Activated CD8-positive, alpha-beta T cell treated with anti-CD3 and anti-CD28 coated beads for 36 hours (primary cell): ENCODE measurements at regions not wholly inside any gene's neighbourhood (a gene's known extent, or its start where the extent isn't known, plus 50 kb on each side); places are given as distances from the start of the nearest gene placed in this dataset.

Experiments used
- ATAC-seq: fragments of 200-7000 bp; cut with Tn5 transposase; one replicate; pipeline ENCODE4 v1.10.0; 2021; ENCODE audit warnings: mild to moderate bottlenecking, moderate library complexity
- CTCF ChIA-PET: fragments of 350-600 bp; sonication (Branson Sonifier 250); formaldehyde crosslinking; loops from one replicate; lab custom pipeline; 2021; ENCODE audit warnings: antibody characterized with exemption; lab: Charles Lee
- POLR2A ChIA-PET: fragments of 350-600 bp; sonication (Branson Sonifier 250); formaldehyde crosslinking; loops from one replicate; lab custom pipeline; 2021; ENCODE audit warnings: antibody characterized with exemption; lab: Charles Lee
- DNase-seq: peaks from one replicate; pipeline ENCODE4 v3.0.0-alpha.2; 2020
- H3K27ac Mint-ChIP-seq: one replicate; pipeline ENCODE4 v1.8.0; 2021; ENCODE audit warnings: mild to moderate bottlenecking, mixed read lengths
- H3K27me3 Mint-ChIP-seq: one replicate; pipeline ENCODE4 v1.8.0; 2021; ENCODE audit warnings: mixed read lengths
- H3K36me3 Mint-ChIP-seq: one replicate; pipeline ENCODE4 v1.8.0; 2021; ENCODE audit warnings: low read depth, mixed read lengths
- H3K4me1 Mint-ChIP-seq: one replicate; pipeline ENCODE4 v1.8.0; 2021; ENCODE audit warnings: low read depth, mixed read lengths
- H3K4me3 Mint-ChIP-seq: one replicate; pipeline ENCODE4 v1.8.0; 2021; ENCODE audit warnings: mild to moderate bottlenecking, moderate library complexity, mixed read lengths
- H3K9me3 Mint-ChIP-seq: one replicate; pipeline ENCODE4 v1.8.0; 2021; ENCODE audit warnings: mixed read lengths
- CTCF ChIP-seq: fragments of 200-600 bp; IDR thresholded peaks from one replicate; pipeline ENCODE4 v1.8.0; 2022; ENCODE audit warnings: antibody characterized with exemption, mild to moderate bottlenecking
- intact Hi-C: fragments of 100-400 bp; cut with micrococcal nuclease; formaldehyde crosslinking; loops from one replicate; pipeline ENCODE4 v1.10.0; 2022

DNA sequence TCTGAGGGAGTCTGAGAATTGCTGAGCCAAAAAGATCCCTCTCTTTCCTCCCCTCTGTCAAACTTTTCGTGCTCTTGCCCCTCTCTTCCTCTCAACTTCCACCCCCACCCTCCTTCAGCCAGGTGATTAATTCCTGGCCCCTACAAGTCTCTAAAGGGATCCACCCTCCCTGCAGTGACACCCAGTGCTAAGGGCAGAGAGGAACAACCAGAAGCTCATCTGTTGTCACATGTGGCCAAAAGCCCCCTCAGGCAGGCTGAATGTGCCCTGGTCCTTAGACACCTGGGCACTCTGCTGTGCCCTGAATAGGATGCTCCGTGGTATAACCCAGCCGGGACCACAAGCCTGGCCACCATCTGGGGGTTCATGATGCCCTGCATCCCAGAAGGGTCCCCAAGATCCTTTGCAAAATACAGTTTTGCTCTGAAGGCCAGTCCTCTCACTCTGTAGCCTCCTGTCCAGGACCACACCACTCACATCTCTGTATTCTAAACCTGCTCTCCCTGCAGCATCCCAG lies 234.4 kb downstream of the BCL11A start:
- Mint-ChIP-seq H3K4me3 (no peak overlapping the region), H3K27me3 (no peaks in the 10 kb centered on the region), H3K36me3 (no peaks in the 10 kb centered on the region), H3K9me3 (no peaks in the 10 kb centered on the region), H3K27ac (no peak overlapping the region), H3K4me1 (no peaks in the 10 kb centered on the region)
- POLR2A ChIA-PET, result no interaction called here
- CTCF ChIA-PET, result no interaction called here
- DNase-seq (no peak), ATAC-seq (no peak)
- TF ChIP-seq CTCF, result no peak
- intact Hi-C loops, result no loop called here

GRCh38 chr2:60318544-60318943 lies 234.9 kb downstream of the BCL11A start:
- Mint-ChIP-seq H3K4me1 (no peaks in the 10 kb centered on the region), H3K9me3 (no peaks in the 10 kb centered on the region), H3K4me3 (no peak overlapping the region), H3K27ac (no peak overlapping the region), H3K36me3 (no peaks in the 10 kb centered on the region), H3K27me3 (no peaks in the 10 kb centered on the region)
- TF ChIP-seq CTCF, result no peak
- intact Hi-C loops, result no loop called here
- no peak for DNase-seq
- POLR2A ChIA-PET, result no interaction called here
- no peak for ATAC-seq
- CTCF ChIA-PET, result no interaction called here

- Mint-ChIP-seq H3K27me3 (no peaks in the 10 kb centered on the region), H3K9me3 (no peaks in the 10 kb centered on the region), H3K4me3 (no peak overlapping the region), H3K36me3 (no peaks in the 10 kb centered on the region), H3K27ac (no peak overlapping the region), H3K4me1 (peaks cover 4% of the 10 kb centered on the region)
- DNase-seq (no peak), ATAC-seq (no peak)
- ChIA-PET POLR2A (no interaction called here), CTCF (no interaction called here)
- no peak for TF ChIP-seq CTCF
- intact Hi-C loops, result no loop called here
Measured at GRCh38 chr2:60317844-60318243, 235.6 kb downstream of the BCL11A start.

DNA sequence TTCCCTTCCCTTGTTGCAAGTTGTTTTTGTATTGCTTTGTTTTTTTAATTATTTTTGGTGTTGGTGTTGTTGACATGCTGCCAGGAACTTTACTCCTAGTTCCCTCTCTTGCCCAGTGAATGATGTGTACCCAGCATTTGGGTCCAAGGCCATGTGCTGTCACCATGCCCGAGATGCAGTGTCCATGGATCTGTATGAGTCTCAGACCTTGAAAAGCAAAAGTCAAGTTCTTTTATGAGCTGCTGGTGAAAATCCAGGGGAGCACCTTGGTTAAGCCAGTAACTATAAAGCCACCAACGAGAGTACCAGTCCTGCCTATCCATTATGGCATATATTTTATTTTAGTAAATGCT lies 236.4 kb downstream of the BCL11A start:
- intact Hi-C loops, result no loop called here
- ATAC-seq (no peak), DNase-seq (no peak)
- Mint-ChIP-seq H3K27ac (no peak overlapping the region), H3K27me3 (no peaks in the 10 kb centered on the region), H3K36me3 (no peaks in the 10 kb centered on the region), H3K4me3 (no peak overlapping the region), H3K9me3 (no peaks in the 10 kb centered on the region), H3K4me1 (peaks cover 6% of the 10 kb centered on the region)
- POLR2A ChIA-PET, result no interaction called here
- CTCF ChIA-PET, result no interaction called here
- no peak for TF ChIP-seq CTCF

DNA sequence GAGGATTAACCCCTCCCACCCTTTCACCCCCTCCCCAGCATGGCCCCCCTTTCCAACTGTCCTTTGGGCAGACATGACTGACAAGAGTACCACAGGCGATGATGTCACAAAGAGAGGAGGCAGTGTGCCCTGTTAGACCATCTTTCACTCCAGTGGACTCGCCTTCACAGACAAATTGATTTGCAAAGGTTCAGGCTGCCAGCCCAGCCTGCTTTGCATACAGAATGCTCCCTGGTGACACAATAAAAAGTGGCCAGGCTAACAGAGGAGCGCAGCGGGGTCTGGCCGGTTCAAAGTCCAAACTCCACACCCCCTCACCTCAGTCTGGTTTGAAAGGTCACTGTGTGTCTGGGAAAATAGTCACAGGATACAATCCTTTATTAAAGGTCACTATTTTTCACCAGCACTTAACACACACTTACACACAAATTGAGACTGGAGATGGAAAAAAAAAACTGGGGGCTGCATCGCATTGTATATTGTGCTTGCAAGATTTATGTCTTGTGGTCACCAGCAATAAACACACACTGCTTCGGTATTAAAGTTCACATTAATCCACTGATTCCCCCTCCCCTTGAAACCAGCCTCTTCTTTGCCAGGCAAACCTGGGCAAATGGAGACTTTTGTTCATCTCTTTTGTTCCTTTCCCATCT lies 236.9 kb downstream of the BCL11A start:
- POLR2A ChIA-PET, result no interaction called here
- Mint-ChIP-seq H3K36me3 (no peaks in the 10 kb centered on the region), H3K9me3 (no peaks in the 10 kb centered on the region), H3K27me3 (no peaks in the 10 kb centered on the region), H3K4me1 (peaks cover 6% of the 10 kb centered on the region), H3K27ac (no peak overlapping the region), H3K4me3 (no peak overlapping the region)
- no peak for TF ChIP-seq CTCF
- intact Hi-C loops, result no loop called here
- DNase-seq, result no peak
- ATAC-seq, result no peak
- CTCF ChIA-PET, result interaction anchor here (1.1 kb wide), 1 partner anchor 265 kb away, joined by 3 read pairs; no protein-coding TSS in a partner anchor
